ENCODE measurements at regions not wholly inside any gene's neighbourhood (a gene's known extent, or its start where the extent isn't known, plus 50 kb on each side); places are given as distances from the start of the nearest gene placed in this dataset.

DNA sequence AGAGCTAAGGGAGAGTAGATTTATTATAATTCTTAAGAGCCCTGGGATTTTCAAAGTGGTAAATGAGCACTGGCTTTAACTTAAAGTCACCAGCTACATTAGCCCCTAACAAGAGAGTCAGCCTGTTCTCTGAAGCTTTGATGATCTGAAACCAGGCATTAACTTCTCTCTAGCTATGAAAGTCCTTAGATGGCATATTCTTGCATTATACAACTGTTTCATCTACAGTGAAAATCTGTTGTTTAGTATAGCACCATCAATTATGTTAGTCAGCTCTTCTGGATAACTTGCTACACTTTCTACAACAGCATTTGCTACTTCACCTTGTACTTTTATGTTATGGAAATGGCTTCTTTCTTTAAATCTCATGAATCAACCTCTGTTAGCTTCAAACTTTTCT, 1046.7 kb downstream of the HACE1 start:
- TF ChIP-seq CTCF (IDR thresholded peaks at IDR 0.05): no peak
- TF ChIP-seq POLR2AphosphoS5 (IDR thresholded peaks at IDR 0.05): no peak
- TF ChIP-seq EP300 (IDR thresholded peaks at IDR 0.05): no peak
- no peak for TF ChIP-seq POLR2A (IDR thresholded peaks at IDR 0.05)
